ENCODE measurements at regions not wholly inside any gene's neighbourhood (a gene's known extent, or its start where the extent isn't known, plus 50 kb on each side); places are given as distances from the start of the nearest gene placed in this dataset.
"Not testable (repeated sequence)": the region's sequence is repeated elsewhere in the genome, so short reads cannot be mapped to it uniquely, and the experiment has no call there.

- no peak overlapping the region for H3K27ac ChIP-seq (ENCODE audit: low read length)
- TF ChIP-seq EZH2 (IDR thresholded peaks at IDR 0.05; ENCODE audit: borderline replicate concordance, low read depth, low read length, severe bottlenecking) (no peak), CTCF (IDR thresholded peaks at IDR 0.05; ENCODE audit: borderline replicate concordance, extremely low read depth, low read length, poor library complexity, severe bottlenecking) (no peak)
These were observed 164.9 kb downstream of the C16orf95 start for GRCh38 chr16:87152221-87152755.

GRCh38 chr16:87153326-87153725 lies 163.9 kb downstream of the C16orf95 start:
- peaks cover 3% of the 10 kb centered on the region for H3K9me3 ChIP-seq (ENCODE audit: insufficient read depth, low read length, severe bottlenecking)
- TF ChIP-seq EZH2 (IDR thresholded peaks at IDR 0.05; ENCODE audit: borderline replicate concordance, low read depth, low read length, severe bottlenecking) (no peak), CTCF (IDR thresholded peaks at IDR 0.05; ENCODE audit: borderline replicate concordance, extremely low read depth, low read length, poor library complexity, severe bottlenecking) (no peak)

More at GRCh38 chr16:87152221-87152755, 164.9 kb downstream of the C16orf95 start:
- Histone ChIP-seq H3K79me2 (ENCODE audit: insufficient read depth, low read length) (no peaks in the 10 kb centered on the region), H3K36me3 (ENCODE audit: insufficient read depth, low read length) (no peaks in the 10 kb centered on the region), H3K4me3 (ENCODE audit: low read depth in 1 of 2, low read length in 2 of 2) (no peak overlapping the region), H3K27me3 (ENCODE audit: insufficient read depth, low read length, poor library complexity) (no peaks in the 10 kb centered on the region), H3K9me3 (ENCODE audit: insufficient read depth, low read length, severe bottlenecking) (peaks cover 3% of the 10 kb centered on the region), H4K20me1 (ENCODE audit: insufficient read depth, low read length) (no peaks in the 10 kb centered on the region), H3K9ac (ENCODE audit: low read depth, low read length) (no peak overlapping the region), H2AFZ (ENCODE audit: low read depth, low read length) (no peak overlapping the region), H3K4me1 (ENCODE audit: insufficient read depth, low read length) (no peaks in the 10 kb centered on the region), H3K4me2 (ENCODE audit: insufficient read depth, low read length) (no peak overlapping the region)
- ATAC-seq (ENCODE audit: insufficient read depth, low read depth) (no peak), DNase-seq (no peak)

GRCh38 chr16:87155315-87155714 lies 161.9 kb downstream of the C16orf95 start:
- H4K20me1 ChIP-seq (ENCODE audit: insufficient read depth, low read length); H3K4me1 ChIP-seq (ENCODE audit: insufficient read depth, low read length); ATAC-seq (ENCODE audit: insufficient read depth, low read depth); H3K27ac ChIP-seq (ENCODE audit: low read length); H3K36me3 ChIP-seq (ENCODE audit: insufficient read depth, low read length); H3K79me2 ChIP-seq (ENCODE audit: insufficient read depth, low read length); H3K27me3 ChIP-seq (ENCODE audit: insufficient read depth, low read length, poor library complexity); H3K9ac ChIP-seq (ENCODE audit: low read depth, low read length); DNase-seq; H2AFZ ChIP-seq (ENCODE audit: low read depth, low read length); H3K4me2 ChIP-seq (ENCODE audit: insufficient read depth, low read length); H3K9me3 ChIP-seq (ENCODE audit: insufficient read depth, low read length, severe bottlenecking); H3K4me3 ChIP-seq (ENCODE audit: low read depth in 1 of 2, low read length in 2 of 2): not testable (repeated sequence)

More at GRCh38 chr16:87153326-87153725, 163.9 kb downstream of the C16orf95 start:
- Histone ChIP-seq H3K79me2 (ENCODE audit: insufficient read depth, low read length) (no peaks in the 10 kb centered on the region), H2AFZ (ENCODE audit: low read depth, low read length) (no peak overlapping the region), H3K4me2 (ENCODE audit: insufficient read depth, low read length) (no peak overlapping the region), H3K4me1 (ENCODE audit: insufficient read depth, low read length) (no peaks in the 10 kb centered on the region), H3K4me3 (ENCODE audit: low read depth in 1 of 2, low read length in 2 of 2) (no peak overlapping the region), H3K27me3 (ENCODE audit: insufficient read depth, low read length, poor library complexity) (no peaks in the 10 kb centered on the region), H4K20me1 (ENCODE audit: insufficient read depth, low read length) (no peaks in the 10 kb centered on the region), H3K9ac (ENCODE audit: low read depth, low read length) (no peak overlapping the region), H3K27ac (ENCODE audit: low read length) (no peak overlapping the region), H3K36me3 (ENCODE audit: insufficient read depth, low read length) (no peaks in the 10 kb centered on the region)
- DNase-seq = no peak
- no peak for ATAC-seq (ENCODE audit: insufficient read depth, low read depth)

GRCh38 chr16:87156195-87156594 lies 161.0 kb downstream of the C16orf95 start:
- no peaks in the 10 kb centered on the region for H3K36me3 ChIP-seq (ENCODE audit: insufficient read depth, low read length)
- H3K4me1 ChIP-seq (ENCODE audit: insufficient read depth, low read length) = no peaks in the 10 kb centered on the region
- no peak for DNase-seq
- peaks cover 3% of the 10 kb centered on the region for H3K9me3 ChIP-seq (ENCODE audit: insufficient read depth, low read length, severe bottlenecking)
- H4K20me1 ChIP-seq (ENCODE audit: insufficient read depth, low read length) = no peaks in the 10 kb centered on the region
- H3K79me2 ChIP-seq (ENCODE audit: insufficient read depth, low read length) = no peaks in the 10 kb centered on the region
- no peak overlapping the region for H3K4me2 ChIP-seq (ENCODE audit: insufficient read depth, low read length)
- TF ChIP-seq EZH2 (IDR thresholded peaks at IDR 0.05; ENCODE audit: borderline replicate concordance, low read depth, low read length, severe bottlenecking) = no peak
- TF ChIP-seq CTCF (IDR thresholded peaks at IDR 0.05; ENCODE audit: borderline replicate concordance, extremely low read depth, low read length, poor library complexity, severe bottlenecking) = no peak
- H3K27me3 ChIP-seq (ENCODE audit: insufficient read depth, low read length, poor library complexity) = no peaks in the 10 kb centered on the region
- no peak for ATAC-seq (ENCODE audit: insufficient read depth, low read depth)
- no peak overlapping the region for H2AFZ ChIP-seq (ENCODE audit: low read depth, low read length)
- H3K9ac ChIP-seq (ENCODE audit: low read depth, low read length) = no peak overlapping the region
- H3K27ac ChIP-seq (ENCODE audit: low read length) = no peak overlapping the region
- H3K4me3 ChIP-seq (ENCODE audit: low read depth in 1 of 2, low read length in 2 of 2) = no peak overlapping the region
